Right forelimb (tissue), 1 donor: ENCODE measurements at regions not wholly inside any gene's neighbourhood (a gene's known extent, or its start where the extent isn't known, plus 50 kb on each side); places are given as distances from the start of the nearest gene placed in this dataset.
"Not testable (repeated sequence)": the region's sequence is repeated elsewhere in the genome, so short reads cannot be mapped to it uniquely, and the experiment has no call there.

ENCODE experiments used
- DNase-seq: peaks from one replicate; pipeline ENCODE4 v3.0.0-alpha.2; 2018

GRCh38 chr2:59756150-59756549 lies 797.3 kb downstream of the BCL11A start:
- no peak for DNase-seq

- DNase-seq = no peak
Measured at GRCh38 chr2:59754011-59754735, 799.3 kb downstream of the BCL11A start.

DNA sequence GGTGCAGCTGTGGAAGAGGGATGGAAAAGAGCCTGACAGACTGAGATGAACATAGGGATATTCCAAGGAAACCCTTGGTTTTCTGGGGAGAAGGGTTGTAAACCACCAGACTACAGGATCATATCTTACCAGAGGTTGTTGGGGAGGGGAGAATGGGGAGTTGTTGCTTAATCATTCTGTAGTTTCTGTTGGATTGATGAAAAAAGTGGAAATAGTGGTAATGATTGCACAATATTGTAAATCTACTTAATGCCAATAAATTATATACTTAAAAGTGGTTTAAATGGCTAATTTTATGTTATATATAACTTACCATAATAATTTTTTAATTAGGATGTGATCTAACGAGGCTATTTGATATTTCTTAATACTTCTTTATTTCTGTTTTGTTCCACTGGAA lies 800.9 kb downstream of the BCL11A start:
- no peak for DNase-seq

GRCh38 chr2:59752071-59752470 lies 801.4 kb downstream of the BCL11A start:
- no peak for DNase-seq

DNA sequence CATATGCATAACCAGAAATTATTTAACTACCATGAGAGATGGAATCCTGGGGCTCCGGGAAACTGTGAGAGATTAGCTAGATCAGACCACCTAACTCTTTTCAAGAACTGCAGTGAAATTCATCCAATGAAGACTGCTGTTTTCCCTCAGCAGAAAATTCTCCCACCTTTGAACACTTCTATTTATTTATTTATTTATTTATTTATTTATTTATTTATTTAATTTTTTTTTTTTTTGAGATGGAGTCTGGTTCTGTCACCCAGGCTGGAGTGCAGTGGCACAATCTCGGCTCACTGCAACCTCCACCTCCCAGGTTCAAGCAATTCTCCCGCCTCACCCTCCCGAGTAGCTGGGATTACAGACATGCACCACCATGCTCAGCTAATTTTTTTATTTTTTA lies 802.2 kb downstream of the BCL11A start:
- DNase-seq = not testable (repeated sequence)

DNA sequence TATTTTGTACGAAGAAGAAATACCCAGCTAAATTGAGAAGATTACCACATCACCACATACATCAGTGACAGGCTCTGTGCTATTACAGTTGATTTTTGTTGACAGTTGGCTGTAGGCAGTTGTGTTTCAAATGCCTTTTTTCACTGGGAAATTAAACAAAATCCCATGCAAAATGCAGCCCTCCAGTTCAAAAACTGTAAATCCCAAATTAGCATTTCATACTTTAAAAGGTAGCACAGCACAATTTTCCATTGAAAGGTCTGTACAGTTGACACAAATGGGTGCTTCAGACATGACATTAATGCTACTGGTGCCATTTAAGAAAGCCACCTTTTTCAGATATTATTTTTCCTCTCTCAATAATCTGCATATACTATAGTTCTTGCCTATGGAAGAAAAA lies 807.2 kb downstream of the BCL11A start:
- no peak for DNase-seq

DNA sequence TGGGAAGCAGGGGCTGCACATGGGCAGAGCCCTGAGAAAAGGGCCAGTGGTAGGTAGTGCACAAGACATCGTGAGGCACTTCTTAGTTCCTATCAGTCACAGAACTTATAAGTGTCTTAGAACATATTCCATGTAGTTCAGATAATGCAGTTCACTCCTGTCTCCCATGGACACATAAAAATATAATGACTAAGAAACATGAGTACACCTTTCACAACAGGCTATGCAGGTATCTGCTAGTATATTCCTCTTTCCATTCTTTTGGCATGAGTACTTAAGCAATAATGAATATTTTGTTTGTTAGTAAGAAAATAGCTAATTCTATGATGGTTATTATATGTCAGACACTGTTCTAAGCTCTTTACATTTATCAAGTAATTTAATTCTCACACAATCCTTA lies 808.4 kb downstream of the BCL11A start:
- no peak for DNase-seq

DNA sequence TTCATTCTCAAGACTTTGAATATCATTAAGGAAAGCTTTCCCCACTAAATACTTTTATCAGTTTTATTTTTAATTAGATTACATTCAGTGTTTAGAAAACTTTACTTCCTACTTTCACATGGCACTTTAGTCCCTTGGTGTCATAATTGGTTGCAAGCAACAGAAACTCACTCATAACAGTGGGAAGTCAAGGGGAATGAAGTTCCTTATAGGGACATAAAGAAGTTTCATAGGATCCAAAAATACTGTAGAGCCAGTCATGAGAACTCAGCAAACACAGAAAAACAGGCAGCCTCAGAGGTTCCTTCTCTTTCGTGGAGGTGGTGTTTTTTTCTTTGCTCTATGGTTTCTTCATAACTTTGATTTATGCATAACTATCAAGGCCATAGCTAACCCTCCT lies 809.0 kb downstream of the BCL11A start:
- DNase-seq = no peak

DNA sequence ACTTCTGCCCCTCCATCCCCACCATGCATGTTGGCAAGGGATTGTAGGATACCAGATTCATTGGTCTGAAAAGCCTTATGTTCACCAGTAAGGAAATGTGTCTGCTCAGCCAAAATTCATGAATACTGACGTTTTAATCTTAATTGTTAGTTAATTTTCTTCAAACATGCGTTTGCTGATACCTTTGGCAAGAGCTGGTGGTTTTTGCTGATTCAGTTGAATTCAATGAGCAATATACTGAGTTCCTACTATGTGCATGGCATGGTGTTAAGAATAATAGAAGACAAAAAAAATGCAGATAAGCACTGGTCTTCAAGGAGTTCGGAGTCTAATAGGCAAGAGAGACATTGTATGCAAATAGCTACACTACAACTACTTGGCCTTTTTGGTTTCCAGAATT lies 811.6 kb downstream of the BCL11A start:
- no peak for DNase-seq

- DNase-seq = no peak
Measured at GRCh38 chr2:59739166-59739565, 814.3 kb downstream of the BCL11A start.

DNA sequence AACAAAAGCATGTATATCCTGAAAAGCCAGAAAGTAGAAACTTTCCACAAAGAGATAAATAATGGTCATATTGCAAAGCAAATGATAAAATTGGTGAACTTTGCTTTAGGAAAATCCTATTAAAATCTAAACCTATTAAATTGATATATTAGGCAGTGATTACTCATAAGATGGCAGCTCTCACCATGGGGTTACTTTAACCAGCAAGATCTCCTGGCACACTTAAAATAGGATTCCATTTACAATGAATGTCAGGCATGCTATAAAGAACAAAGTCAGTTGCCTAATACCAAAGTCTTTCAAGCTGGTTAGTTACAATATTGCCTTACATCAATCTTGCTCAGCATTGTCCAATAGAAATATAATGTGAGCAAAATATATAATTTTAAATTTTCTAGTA lies 816.2 kb downstream of the BCL11A start:
- no peak for DNase-seq

DNA sequence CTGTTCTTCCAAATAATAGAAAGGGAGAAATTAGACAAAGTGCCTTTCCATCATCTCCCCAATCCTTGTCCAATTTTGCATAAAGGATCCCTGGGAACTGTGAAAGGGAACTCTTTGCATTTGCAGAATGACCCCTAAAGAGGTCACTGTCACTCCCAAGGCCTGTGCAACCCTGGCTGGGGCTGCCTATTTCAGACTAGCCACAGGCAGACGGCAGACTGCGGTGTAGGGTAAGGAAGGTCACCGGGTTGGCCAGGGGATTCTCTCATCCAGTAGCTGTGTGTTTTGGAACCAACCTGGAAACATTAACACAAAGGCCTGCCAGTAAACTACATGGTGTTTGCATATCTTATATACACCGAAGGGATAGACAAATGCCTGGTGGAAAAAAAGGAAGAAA lies 818.7 kb downstream of the BCL11A start:
- DNase-seq = no peak

DNA sequence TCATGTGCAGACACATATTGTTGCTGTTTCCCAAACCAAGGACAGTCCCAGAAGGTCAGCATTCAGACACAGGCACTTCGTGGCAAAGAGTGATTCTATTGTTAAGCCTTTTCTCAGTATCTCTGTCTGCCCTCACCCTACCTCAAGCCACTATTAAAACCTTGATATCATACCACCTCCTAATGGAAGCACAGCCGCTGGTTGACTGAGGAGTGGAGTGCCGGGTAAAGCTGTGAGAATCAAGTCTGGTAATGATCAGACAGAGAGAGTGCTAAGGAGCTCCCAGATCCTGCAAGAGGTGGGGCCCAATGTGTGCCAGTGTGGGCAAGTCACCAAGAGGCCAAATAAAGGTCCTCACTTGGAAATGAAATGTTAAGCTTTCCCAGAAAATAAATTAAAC lies 819.5 kb downstream of the BCL11A start:
- no peak for DNase-seq

DNA sequence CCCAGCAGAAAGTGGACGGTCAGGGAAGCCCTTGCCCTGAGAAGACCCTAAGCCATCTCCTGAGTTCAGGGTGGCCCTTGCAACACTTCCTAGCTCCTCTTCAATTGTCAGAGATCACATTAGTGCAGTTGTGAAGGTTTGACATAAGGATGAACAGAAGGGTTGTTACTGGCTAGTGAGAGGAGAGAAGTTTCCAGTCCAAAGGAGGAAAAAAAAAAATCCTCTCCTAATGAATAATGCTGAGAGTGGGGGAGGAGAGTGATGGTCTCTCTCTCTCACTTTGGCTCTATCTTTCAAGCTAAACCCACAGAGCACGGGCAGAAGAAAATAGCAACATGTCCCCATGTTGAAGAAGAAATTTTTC lies 819.9 kb downstream of the BCL11A start:
- DNase-seq = no peak

- DNase-seq = no peak
Measured at GRCh38 chr2:59732871-59733566, 820.4 kb downstream of the BCL11A start.

- no peak for DNase-seq
Measured at GRCh38 chr2:59727121-59727590, 826.3 kb downstream of the BCL11A start.

- DNase-seq = no peak
Measured at GRCh38 chr2:59726228-59727120, 827.0 kb downstream of the BCL11A start.

- no peak for DNase-seq
Measured at GRCh38 chr2:59724746-59725145, 828.7 kb downstream of the BCL11A start.

GRCh38 chr2:59720296-59720866 lies 833.1 kb downstream of the BCL11A start:
- DNase-seq = no peak

- DNase-seq = no peak
Measured at GRCh38 chr2:59713577-59713976, 839.9 kb downstream of the BCL11A start.

DNA sequence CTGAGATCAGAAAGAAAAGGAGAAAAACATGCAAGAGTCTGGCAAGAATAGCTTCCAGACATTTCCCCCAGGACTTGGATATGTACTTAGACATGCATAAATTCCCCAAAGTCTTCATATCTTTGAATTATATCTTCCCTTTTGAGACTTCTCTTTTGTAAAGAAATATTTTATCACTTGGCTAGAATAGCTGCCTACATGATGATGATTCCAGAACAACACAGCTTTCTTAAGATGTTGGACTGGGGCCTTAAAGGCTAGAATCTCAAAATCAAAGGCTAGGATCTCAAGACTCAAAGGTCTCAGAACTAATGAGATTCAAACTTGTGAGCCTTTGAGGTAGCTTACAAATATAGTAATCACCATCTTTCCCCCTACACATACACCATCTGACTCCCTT lies 842.3 kb downstream of the BCL11A start:
- DNase-seq = no peak

DNA sequence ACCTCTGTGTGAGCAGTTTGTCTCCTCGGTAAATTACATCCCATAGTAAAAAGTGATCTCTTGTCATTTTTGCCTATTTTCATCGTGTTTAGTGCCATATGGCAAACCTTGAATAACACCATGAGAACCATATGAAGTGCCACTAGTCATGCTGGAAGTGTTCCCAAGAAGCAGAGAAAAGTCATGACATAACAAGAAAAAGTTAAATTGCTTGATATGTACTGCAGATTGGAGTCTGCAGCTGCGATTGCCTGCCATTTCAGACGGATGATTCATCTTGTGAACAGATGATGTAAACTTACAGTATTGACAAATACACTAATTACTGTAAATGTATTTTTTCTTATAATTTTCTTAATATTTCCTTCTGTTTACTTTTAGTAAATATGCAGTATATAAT lies 846.7 kb downstream of the BCL11A start:
- DNase-seq = no peak

- DNase-seq = no peak
Measured at GRCh38 chr2:59703796-59704195, 849.7 kb downstream of the BCL11A start.
